Smooth muscle cell (in vitro differentiated cells): ENCODE measurements at regions not wholly inside any gene's neighbourhood (a gene's known extent, or its start where the extent isn't known, plus 50 kb on each side); places are given as distances from the start of the nearest gene placed in this dataset.

Experiments
- DNase-seq: peaks from one replicate; lab custom pipeline; 2025; ENCODE audit not compliant: unreplicated experiment; lab: John Stamatoyannopoulos, UW
- H2AFZ ChIP-seq: fragments of 200-600 bp; sonication (generic); 2 replicates; pipeline ENCODE4 v1.6.0; 2016; ENCODE audit warnings: antibody characterized with exemption, low read depth, mild to moderate bottlenecking
- H3F3A ChIP-seq: fragments of 200-600 bp; sonication (generic); 2 replicates; pipeline ENCODE4 v1.6.0; 2017; ENCODE audit warnings: antibody characterized with exemption, low read depth
- H3K27ac ChIP-seq: fragments of 200-600 bp; sonication (generic); 2 replicates; pipeline ENCODE4 v1.5.1; 2016; ENCODE audit warnings: low read depth, mild to moderate bottlenecking
- H3K27me3 ChIP-seq: fragments of 200-600 bp; sonication (generic); 2 replicates; pipeline ENCODE4 v1.6.1; 2016; ENCODE audit warnings: low read depth, mild to moderate bottlenecking
- H3K36me3 ChIP-seq: fragments of 200-600 bp; sonication (generic); 2 replicates; pipeline ENCODE4 v1.5.1; 2016; ENCODE audit warnings: low read depth
- H3K4me1 ChIP-seq: fragments of 200-600 bp; sonication (generic); 2 replicates; pipeline ENCODE4 v1.5.1; 2016; ENCODE audit warnings: low read depth
- H3K4me2 ChIP-seq: fragments of 200-600 bp; sonication (generic); 2 replicates; pipeline ENCODE4 v1.6.0; 2016; ENCODE audit warnings: mild to moderate bottlenecking
- H3K4me3 ChIP-seq: fragments of 200-600 bp; sonication (generic); 2 replicates; pipeline ENCODE4 v1.5.1; 2016; ENCODE audit warnings: mild to moderate bottlenecking
- H3K79me2 ChIP-seq: fragments of 200-600 bp; sonication (generic); 2 replicates; pipeline ENCODE4 v1.6.0; 2016; ENCODE audit warnings: low read depth, mild to moderate bottlenecking
- H3K9ac ChIP-seq: fragments of 200-600 bp; sonication (generic); 2 replicates; pipeline ENCODE4 v1.6.0; 2016; ENCODE audit warnings: low read depth
- H3K9me3 ChIP-seq: fragments of 200-600 bp; sonication (generic); replicated peaks from 2 replicates; pipeline ENCODE4 v1.5.1; 2016; ENCODE audit warnings: low read depth
- H4K20me1 ChIP-seq: fragments of 200-600 bp; sonication (generic); 2 replicates; pipeline ENCODE4 v1.6.0; 2016; ENCODE audit warnings: low read depth
- WGBS: methylation state at CpG from one replicate; pipeline ENCODE4 v1.1.7; 2016; ENCODE audit warnings: low lambda C conversion rate; 5-methylcytosine and 5-hydroxymethylcytosine counted together
- TF ChIP-seq, protein P1 (sequence below): fragments of 200-600 bp; sonication (generic); IDR thresholded peaks from 2 replicates; pipeline ENCODE4 v1.5.1; 2017; ENCODE audit warnings: borderline replicate concordance, mild to moderate bottlenecking, antibody characterized with exemption; ENCODE audit not compliant: insufficient read depth, poor library complexity, severe bottlenecking

DNA sequence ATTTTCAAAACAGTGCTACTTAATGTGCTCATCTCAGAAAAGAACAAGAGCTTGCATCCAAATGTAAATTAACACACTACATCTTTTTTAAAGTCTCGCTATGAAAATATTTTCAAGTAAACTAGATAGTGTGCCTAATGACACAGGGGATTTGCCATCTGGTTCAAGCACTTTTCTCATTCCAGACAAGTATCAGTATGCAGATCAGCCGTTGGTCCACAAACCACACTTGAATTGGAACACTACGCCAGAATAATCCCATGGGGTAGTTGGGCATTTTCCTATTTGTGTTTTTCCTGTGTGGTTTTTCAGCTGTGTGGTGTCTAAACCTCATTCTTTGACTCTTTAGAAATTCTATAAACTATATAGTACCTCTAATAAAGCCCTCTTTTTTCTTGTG lies 256.2 kb downstream of the EPHA7 start:
- H3K27me3 ChIP-seq: no peaks in the 10 kb centered on the region
- H4K20me1 ChIP-seq: no peaks in the 10 kb centered on the region
- H2AFZ ChIP-seq: no peak overlapping the region
- TF ChIP-seq, protein P1, sequence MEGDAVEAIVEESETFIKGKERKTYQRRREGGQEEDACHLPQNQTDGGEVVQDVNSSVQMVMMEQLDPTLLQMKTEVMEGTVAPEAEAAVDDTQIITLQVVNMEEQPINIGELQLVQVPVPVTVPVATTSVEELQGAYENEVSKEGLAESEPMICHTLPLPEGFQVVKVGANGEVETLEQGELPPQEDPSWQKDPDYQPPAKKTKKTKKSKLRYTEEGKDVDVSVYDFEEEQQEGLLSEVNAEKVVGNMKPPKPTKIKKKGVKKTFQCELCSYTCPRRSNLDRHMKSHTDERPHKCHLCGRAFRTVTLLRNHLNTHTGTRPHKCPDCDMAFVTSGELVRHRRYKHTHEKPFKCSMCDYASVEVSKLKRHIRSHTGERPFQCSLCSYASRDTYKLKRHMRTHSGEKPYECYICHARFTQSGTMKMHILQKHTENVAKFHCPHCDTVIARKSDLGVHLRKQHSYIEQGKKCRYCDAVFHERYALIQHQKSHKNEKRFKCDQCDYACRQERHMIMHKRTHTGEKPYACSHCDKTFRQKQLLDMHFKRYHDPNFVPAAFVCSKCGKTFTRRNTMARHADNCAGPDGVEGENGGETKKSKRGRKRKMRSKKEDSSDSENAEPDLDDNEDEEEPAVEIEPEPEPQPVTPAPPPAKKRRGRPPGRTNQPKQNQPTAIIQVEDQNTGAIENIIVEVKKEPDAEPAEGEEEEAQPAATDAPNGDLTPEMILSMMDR: no peak
- H3K4me1 ChIP-seq: no peaks in the 10 kb centered on the region
- 68% methylated on average over 3 of the region's 3 CpGs for WGBS
- H3K4me3 ChIP-seq: no peak overlapping the region
- no peak overlapping the region for H3K4me2 ChIP-seq
- H3K9ac ChIP-seq: no peak overlapping the region
- no peaks in the 10 kb centered on the region for H3K36me3 ChIP-seq
- H3K9me3 ChIP-seq: no peaks in the 10 kb centered on the region
- no peaks in the 10 kb centered on the region for H3K79me2 ChIP-seq
- DNase-seq: no peak
- no peaks in the 10 kb centered on the region for H3F3A ChIP-seq
- no peak overlapping the region for H3K27ac ChIP-seq

DNA sequence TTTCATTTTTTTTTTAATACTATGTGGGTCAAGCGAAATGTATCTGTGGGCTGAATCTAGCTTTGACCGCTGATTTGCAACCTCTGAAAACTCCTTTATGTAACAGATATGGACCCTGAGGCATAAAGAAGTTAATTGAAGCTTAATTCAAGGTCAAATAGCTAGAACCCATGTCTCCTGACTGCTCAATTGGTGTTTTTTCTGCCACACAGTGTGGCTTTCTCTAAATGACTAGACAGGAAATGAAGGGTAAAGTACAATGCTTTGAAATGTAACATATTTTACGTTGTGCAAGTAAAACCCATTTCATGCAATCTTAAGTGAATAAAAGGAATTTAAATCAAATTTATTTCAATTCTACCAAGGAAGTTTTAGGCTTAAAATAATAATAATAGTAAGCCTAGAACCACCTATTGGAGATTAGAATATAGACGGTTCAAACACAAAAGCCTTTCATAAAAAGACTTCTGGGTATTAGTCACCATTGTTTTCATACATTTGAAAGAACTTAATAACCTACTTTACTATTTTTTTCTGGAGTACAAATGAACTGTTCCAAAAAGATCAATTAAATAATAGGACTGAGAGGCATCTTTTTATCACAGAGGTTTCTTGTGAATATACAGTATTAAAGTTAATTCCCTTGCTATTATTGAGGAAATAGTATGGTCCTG lies 279.8 kb downstream of the EPHA7 start:
- 80% methylated on average over 4 of the region's 4 CpGs for WGBS

DNA sequence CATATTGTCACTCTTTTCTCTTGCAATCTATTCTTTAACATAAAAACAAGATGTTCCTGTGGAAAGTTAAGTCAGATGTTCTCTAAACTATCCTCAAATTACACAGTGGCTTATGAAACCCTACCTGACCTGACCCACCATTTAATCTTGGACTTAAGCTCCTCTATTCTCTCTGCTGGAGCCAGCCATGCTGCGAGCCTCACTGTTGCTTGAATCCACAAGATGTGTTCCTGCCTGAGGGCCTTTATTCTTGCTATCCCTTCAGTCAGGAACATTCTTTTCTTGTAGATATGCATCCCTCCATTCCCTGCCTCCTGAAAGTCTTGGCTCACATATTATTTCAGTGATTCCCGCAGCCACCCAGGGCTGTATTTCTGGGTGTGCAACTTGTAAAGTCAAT lies 283.2 kb downstream of the EPHA7 start:
- Histone ChIP-seq H3K36me3 (no peaks in the 10 kb centered on the region), H3K9ac (no peak overlapping the region), H3K4me1 (no peaks in the 10 kb centered on the region), H3F3A (no peaks in the 10 kb centered on the region), H4K20me1 (no peaks in the 10 kb centered on the region), H3K79me2 (no peaks in the 10 kb centered on the region), H3K27me3 (no peaks in the 10 kb centered on the region), H3K27ac (no peak overlapping the region), H3K4me3 (no peak overlapping the region), H3K4me2 (no peak overlapping the region), H2AFZ (no peak overlapping the region), H3K9me3 (no peaks in the 10 kb centered on the region)
- TF ChIP-seq, protein P1: no peak
- 92% methylated on average over 2 of the region's 2 CpGs for WGBS
- no peak for DNase-seq

More for the DNA sequence above, 279.8 kb downstream of the EPHA7 start:
- Histone ChIP-seq H3K9ac (no peak overlapping the region), H3K4me3 (no peak overlapping the region), H3K79me2 (no peaks in the 10 kb centered on the region), H3F3A (no peaks in the 10 kb centered on the region), H3K27me3 (no peaks in the 10 kb centered on the region), H2AFZ (no peak overlapping the region), H3K4me2 (no peak overlapping the region), H3K4me1 (no peaks in the 10 kb centered on the region), H3K27ac (no peak overlapping the region), H4K20me1 (no peaks in the 10 kb centered on the region), H3K9me3 (no peaks in the 10 kb centered on the region), H3K36me3 (no peaks in the 10 kb centered on the region)
- no peak for DNase-seq
- TF ChIP-seq, protein P1: no peak

DNA sequence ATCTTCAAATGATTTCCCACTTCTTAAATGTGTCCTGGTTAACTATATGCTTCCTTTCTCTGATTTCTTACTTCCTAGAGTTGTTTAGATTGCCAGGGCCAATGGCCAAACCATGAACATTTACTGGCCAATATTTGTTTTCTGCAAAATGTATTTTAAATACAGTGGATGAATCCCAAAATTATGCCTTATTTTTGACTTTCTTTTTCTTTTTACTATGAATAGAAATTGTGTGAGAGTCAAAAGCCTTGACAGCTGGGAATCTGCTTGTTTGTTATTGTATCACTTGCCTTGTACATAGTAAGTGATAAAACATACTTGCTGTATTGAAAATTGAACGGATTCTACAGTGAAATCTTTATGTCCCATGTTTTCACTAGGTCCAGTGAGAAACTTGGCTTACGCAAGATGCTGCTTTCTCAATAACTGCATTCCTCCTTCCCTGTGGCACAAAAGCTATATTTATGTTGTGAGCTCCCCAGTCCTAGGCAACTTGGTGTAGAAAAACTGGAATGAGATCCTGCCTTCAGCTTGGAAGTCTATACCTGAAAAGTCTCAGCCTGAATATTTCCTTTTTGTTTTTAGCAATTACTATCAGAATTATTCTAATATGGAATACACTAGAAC lies 295.2 kb downstream of the EPHA7 start:
- H3K79me2 ChIP-seq: no peaks in the 10 kb centered on the region
- H3K4me1 ChIP-seq: peaks cover 11% of the 10 kb centered on the region
- H3K4me3 ChIP-seq: no peak overlapping the region
- H3F3A ChIP-seq: no peaks in the 10 kb centered on the region
- H2AFZ ChIP-seq: no peak overlapping the region
- no peak overlapping the region for H3K9ac ChIP-seq
- no peak overlapping the region for H3K4me2 ChIP-seq
- TF ChIP-seq, protein P1: no peak
- H3K9me3 ChIP-seq: no peaks in the 10 kb centered on the region
- H3K27me3 ChIP-seq: no peaks in the 10 kb centered on the region
- 50% methylated on average over 2 of the region's 2 CpGs for WGBS
- no peaks in the 10 kb centered on the region for H3K36me3 ChIP-seq
- H4K20me1 ChIP-seq: no peaks in the 10 kb centered on the region
- no peak for DNase-seq
- H3K27ac ChIP-seq: no peak overlapping the region
